Neuronal stem cell (in vitro differentiated cells): ENCODE measurements at regions not wholly inside any gene's neighbourhood (a gene's known extent, or its start where the extent isn't known, plus 50 kb on each side); places are given as distances from the start of the nearest gene placed in this dataset.

ENCODE experiments used
- DNase-seq: peaks from one replicate; pipeline ENCODE4 v3.0.0-alpha.2; 2013; ENCODE audit warnings: low spot score
- H2AFZ ChIP-seq: one replicate; pipeline ENCODE4 v1.6.1; 2013; ENCODE audit warnings: mild to moderate bottlenecking, low read length, inconsistent platforms
- H2AK5ac ChIP-seq: 2 replicates; pipeline ENCODE4 v1.6.1; 2013; ENCODE audit warnings: low read depth, mild to moderate bottlenecking, inconsistent platforms, low read length, moderate library complexity, mixed read lengths
- H2BK120ac ChIP-seq: 2 replicates; pipeline ENCODE4 v1.6.1; 2013; ENCODE audit warnings: low read depth, mild to moderate bottlenecking, inconsistent platforms, low read length, moderate library complexity, mixed read lengths
- H2BK12ac ChIP-seq: one replicate; pipeline ENCODE4 v1.6.1; 2013; ENCODE audit warnings: low read length, inconsistent platforms
- H2BK15ac ChIP-seq: 2 replicates; pipeline ENCODE4 v1.6.1; 2013; ENCODE audit warnings: mild to moderate bottlenecking, low read length, inconsistent platforms, mixed read lengths
- H2BK5ac ChIP-seq: one replicate; pipeline ENCODE4 v1.6.1; 2013; ENCODE audit warnings: inconsistent platforms, mild to moderate bottlenecking, low read length, moderate library complexity
- H3K14ac ChIP-seq: one replicate; pipeline ENCODE4 v1.6.1; 2013; ENCODE audit warnings: low read length, inconsistent platforms
- H3K18ac ChIP-seq: 2 replicates; pipeline ENCODE4 v1.6.1; 2013; ENCODE audit warnings: low read length, inconsistent platforms
- H3K23ac ChIP-seq: 2 replicates; pipeline ENCODE4 v1.6.1; 2013; ENCODE audit warnings: low read depth, mild to moderate bottlenecking, mixed read lengths, low read length, inconsistent platforms; ENCODE audit not compliant: poor library complexity
- H3K27ac ChIP-seq: replicated peaks from 3 replicates; pipeline ENCODE4 v1.5.1; 2013; ENCODE audit warnings: low read length, inconsistent platforms
- H3K27me3 ChIP-seq, 3 experiments: 2 replicates each; pipeline ENCODE4 v1.6.1; 2013; ENCODE audit warnings: low read length in 3 of 3, mild to moderate bottlenecking in 2 of 3, inconsistent platforms in 1 of 3, low read depth in 1 of 3, mixed read lengths in 1 of 3, moderate library complexity in 1 of 3; ENCODE audit not compliant: control insufficient read depth in 3 of 3, insufficient read depth in 3 of 3
- H3K36me3 ChIP-seq, 2 donors: replicated peaks in 1 of 2; 2 replicates each; pipeline ENCODE4 v1.6.1; 2013; ENCODE audit warnings: low read length in 2 of 2; ENCODE audit not compliant: control insufficient read depth in 2 of 2, insufficient read depth in 2 of 2
- H3K4ac ChIP-seq: 2 replicates; pipeline ENCODE4 v1.6.1; 2013; ENCODE audit warnings: inconsistent platforms, mild to moderate bottlenecking, low read length, moderate library complexity
- H3K4me1 ChIP-seq, 2 donors: 1 replicate in 1 of 2; 2 replicates in 1 of 2; pipeline ENCODE4 v1.6.1; 2013; ENCODE audit warnings: low read length in 2 of 2, low read depth in 1 of 2; ENCODE audit not compliant: control insufficient read depth in 2 of 2, insufficient read depth in 1 of 2
- H3K4me2 ChIP-seq: one replicate; pipeline ENCODE4 v1.6.1; 2013; ENCODE audit warnings: mild to moderate bottlenecking, low read length, inconsistent platforms; ENCODE audit not compliant: insufficient read depth, poor library complexity, severe bottlenecking
- H3K4me3 ChIP-seq, 2 donors: 2 replicates each; pipeline ENCODE4 v1.5.1; 2013; ENCODE audit warnings: low read length in 2 of 2, mild to moderate bottlenecking in 2 of 2, inconsistent platforms in 1 of 2, moderate library complexity in 1 of 2
- H3K79me1 ChIP-seq: one replicate; pipeline ENCODE4 v1.6.1; 2013; ENCODE audit warnings: low read depth, mild to moderate bottlenecking, inconsistent platforms, low read length, moderate library complexity
- H3K9ac ChIP-seq: one replicate; pipeline ENCODE4 v1.6.1; 2013; ENCODE audit warnings: mild to moderate bottlenecking, low read depth, low read length, inconsistent platforms; ENCODE audit not compliant: poor library complexity
- H3K9me3 ChIP-seq, 2 donors: replicated peaks in 1 of 2; 2 replicates each; pipeline versions ENCODE3 to v1.6.1; 2013; ENCODE audit warnings: low read length in 2 of 2, mild to moderate bottlenecking in 2 of 2, inconsistent platforms in 1 of 2, low read depth in 1 of 2, mixed read lengths in 1 of 2, moderate library complexity in 1 of 2; ENCODE audit not compliant: control insufficient read depth in 2 of 2, insufficient read depth in 1 of 2
- H4K8ac ChIP-seq: one replicate; pipeline ENCODE4 v1.6.1; 2013; ENCODE audit warnings: low read depth, mild to moderate bottlenecking, inconsistent platforms, low read length, moderate library complexity
- H4K91ac ChIP-seq: one replicate; pipeline ENCODE4 v1.6.1; 2013; ENCODE audit warnings: low read length, low read depth, mild to moderate bottlenecking, inconsistent platforms; ENCODE audit not compliant: poor library complexity
- WGBS, 2 donors: extraction: QIAGEN DNeasy Blood & Tissue Kit; methylation state at CpG; one replicate each; pipeline ENCODE4 v1.1.7; 2013; ENCODE audit warnings: missing lambda C conversion rate in 2 of 2, mixed read lengths in 1 of 2; ENCODE audit not compliant: insufficient read length in 2 of 2, insufficient replicate concordance in 1 of 2; ENCODE audit errors: extremely low coverage in 2 of 2; 5-methylcytosine and 5-hydroxymethylcytosine counted together

- Histone ChIP-seq H2AK5ac (no peak overlapping the region), H2BK120ac (no peak overlapping the region), H2BK12ac (no peak overlapping the region), H3K18ac (no peak overlapping the region), H2BK15ac (no peak overlapping the region), H3K9ac (no peak overlapping the region), H4K91ac (no peak overlapping the region), H3K27me3 (no peaks in the 10 kb centered on the region), H4K8ac (no peak overlapping the region), H3K36me3 (no peaks in the 10 kb centered on the region), H3K9me3 (no peaks in the 10 kb centered on the region), H3K4me2 (no peak overlapping the region), H2BK5ac (no peak overlapping the region), H3K27ac (no peak overlapping the region), H2AFZ (no peak overlapping the region), H3K4me3 (no peak overlapping the region), H3K23ac (no peak overlapping the region), H3K4ac (no peak overlapping the region), H3K14ac (no peak overlapping the region), H3K4me1 (no peaks in the 10 kb centered on the region), H3K79me1 (no peaks in the 10 kb centered on the region)
- DNase-seq, result no peak
These were observed 1770.1 kb downstream of the OTOL1 start for GRCh38 chr3:163266731-163267130.

DNA sequence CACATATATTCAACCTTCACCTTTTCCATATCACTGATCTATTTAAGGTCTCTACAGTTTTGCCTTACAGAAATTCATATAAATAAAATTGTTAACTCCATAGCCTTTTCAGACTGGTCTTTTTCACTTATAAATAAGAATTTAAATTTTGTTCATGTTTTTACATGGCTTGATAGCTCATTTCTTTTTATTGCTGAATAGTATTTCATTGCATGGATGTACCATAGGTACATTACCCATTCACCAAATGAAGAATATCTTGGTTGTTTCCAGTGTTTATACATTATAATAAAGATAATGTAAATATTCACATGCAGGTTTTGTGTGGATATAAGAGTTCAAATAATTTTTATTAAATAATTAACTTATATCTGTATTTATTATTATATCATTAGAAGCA is 1765.0 kb downstream of the OTOL1 start:
- no peak overlapping the region for H2BK5ac ChIP-seq
- no peak overlapping the region for H3K4ac ChIP-seq
- no peak overlapping the region for H2AK5ac ChIP-seq
- no peak overlapping the region for H3K4me2 ChIP-seq
- H2BK120ac ChIP-seq, result no peak overlapping the region
- no peak overlapping the region for H4K91ac ChIP-seq
- no peaks in the 10 kb centered on the region for H3K27me3 ChIP-seq
- no peaks in the 10 kb centered on the region for H3K9me3 ChIP-seq
- H3K27ac ChIP-seq, result no peak overlapping the region
- H3K23ac ChIP-seq, result no peak overlapping the region
- H3K4me1 ChIP-seq, result no peaks in the 10 kb centered on the region
- no peak overlapping the region for H2BK12ac ChIP-seq
- no peak overlapping the region for H3K18ac ChIP-seq
- H2AFZ ChIP-seq, result no peak overlapping the region
- no peak overlapping the region for H3K9ac ChIP-seq
- H3K14ac ChIP-seq, result no peak overlapping the region
- H2BK15ac ChIP-seq, result no peak overlapping the region
- DNase-seq, result no peak
- H4K8ac ChIP-seq, result no peak overlapping the region
- no peak overlapping the region for H3K4me3 ChIP-seq
- H3K36me3 ChIP-seq, result no peaks in the 10 kb centered on the region
- no peaks in the 10 kb centered on the region for H3K79me1 ChIP-seq

DNA sequence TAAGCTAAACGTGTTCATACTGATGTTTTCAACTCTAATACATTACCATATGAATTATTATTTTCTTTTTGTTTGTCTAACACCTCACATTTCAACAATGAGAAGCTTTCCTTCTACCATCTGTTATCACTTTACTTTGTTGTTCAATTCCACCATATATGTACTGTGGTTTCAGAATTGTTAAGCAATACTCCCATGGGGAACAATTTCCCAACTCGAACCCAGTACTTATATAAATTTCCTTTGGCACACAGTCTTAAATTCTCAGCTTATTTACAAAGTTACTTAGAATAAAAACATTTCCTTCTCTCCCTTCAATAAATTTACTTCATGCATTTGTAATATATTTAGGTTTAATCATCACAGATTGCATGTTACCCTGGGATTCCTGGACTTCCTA is 1764.4 kb downstream of the OTOL1 start:
- Histone ChIP-seq H3K4me3 (no peak overlapping the region), H2BK120ac (no peak overlapping the region), H2BK5ac (no peak overlapping the region), H2BK12ac (no peak overlapping the region), H3K36me3 (no peaks in the 10 kb centered on the region), H3K4me1 (no peaks in the 10 kb centered on the region), H2AK5ac (no peak overlapping the region), H2BK15ac (no peak overlapping the region), H3K9ac (no peak overlapping the region), H3K4ac (no peak overlapping the region), H3K4me2 (no peak overlapping the region), H2AFZ (no peak overlapping the region), H3K18ac (no peak overlapping the region), H3K9me3 (no peaks in the 10 kb centered on the region), H3K23ac (no peak overlapping the region), H3K14ac (no peak overlapping the region), H4K91ac (no peak overlapping the region), H4K8ac (no peak overlapping the region), H3K27me3 (no peaks in the 10 kb centered on the region), H3K27ac (no peak overlapping the region), H3K79me1 (no peaks in the 10 kb centered on the region)
- no peak for DNase-seq
- WGBS, 2 donors, result no CpG with 5 or more reads among the region's 2 CpGs

DNA sequence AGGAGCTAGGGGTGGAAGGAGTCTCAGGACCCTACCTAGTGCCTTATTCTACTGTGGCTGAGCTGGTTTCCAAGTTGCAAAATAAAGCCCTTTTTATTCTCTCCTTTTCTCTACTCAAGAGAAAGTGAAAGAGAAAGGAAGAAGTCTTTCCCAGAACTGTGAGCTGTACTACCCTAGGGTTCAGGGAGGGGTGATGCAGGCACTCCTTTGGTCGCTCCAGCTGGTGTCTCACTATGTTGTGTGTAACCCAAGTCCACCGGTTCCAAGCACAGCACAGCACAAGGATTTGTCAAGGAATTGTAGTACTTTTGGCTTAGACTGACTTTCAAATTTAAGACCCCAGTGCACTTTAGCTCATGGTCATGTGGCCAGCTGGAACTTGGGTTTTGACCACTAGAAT is 1721.7 kb downstream of the OTOL1 start:
- H3K14ac ChIP-seq, result no peak overlapping the region
- no peak overlapping the region for H3K18ac ChIP-seq
- no peak overlapping the region for H2AK5ac ChIP-seq
- no CpG with 5 or more reads among the region's 2 CpGs for WGBS, 2 donors
- H2BK120ac ChIP-seq, result no peak overlapping the region
- no peaks in the 10 kb centered on the region for H3K4me1 ChIP-seq
- no peak overlapping the region for H2BK12ac ChIP-seq
- H2AFZ ChIP-seq, result peak overlapping the region; percentile 19
- no peak overlapping the region for H3K23ac ChIP-seq
- H4K91ac ChIP-seq, result no peak overlapping the region
- H3K9me3 ChIP-seq, result no peaks in the 10 kb centered on the region
- no peaks in the 10 kb centered on the region for H3K36me3 ChIP-seq
- H3K9ac ChIP-seq, result no peak overlapping the region
- H2BK15ac ChIP-seq, result no peak overlapping the region
- DNase-seq, result no peak
- no peak overlapping the region for H2BK5ac ChIP-seq
- no peak overlapping the region for H3K4me2 ChIP-seq
- no peak overlapping the region for H3K4ac ChIP-seq
- no peak overlapping the region for H3K4me3 ChIP-seq
- H3K79me1 ChIP-seq, result no peaks in the 10 kb centered on the region
- no peak overlapping the region for H3K27ac ChIP-seq
- no peak overlapping the region for H4K8ac ChIP-seq
- H3K27me3 ChIP-seq, result no peaks in the 10 kb centered on the region
